HG03196 (cell line): ENCODE measurements at regions not wholly inside any gene's neighbourhood (a gene's known extent, or its start where the extent isn't known, plus 50 kb on each side); places are given as distances from the start of the nearest gene placed in this dataset.

Source experiments
- ATAC-seq: cut with Tn5 transposase; IDR thresholded peaks from one replicate; pipeline ENCODE4 v1.9.1; 2021; ENCODE audit not compliant: unreplicated experiment

DNA sequence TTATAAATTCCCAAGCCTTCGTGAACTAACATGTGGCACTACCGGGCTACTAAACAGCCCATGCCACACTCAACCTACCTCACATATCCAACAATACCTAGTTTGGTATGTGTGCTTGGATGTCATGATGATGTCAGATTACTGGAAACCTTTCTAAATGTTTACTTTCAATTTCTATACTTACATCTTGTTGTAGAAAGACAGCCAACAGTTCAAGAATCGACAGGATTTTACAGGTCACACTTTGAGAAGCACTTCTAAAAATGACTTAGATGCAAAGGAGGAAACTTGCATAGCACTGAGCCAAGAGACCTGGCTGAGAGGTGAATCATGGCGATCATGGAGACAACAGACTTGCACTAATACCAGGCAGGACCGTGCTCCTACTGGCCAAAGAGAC, 209.9 kb downstream of the COL4A1 start:
- no peak for ATAC-seq

DNA sequence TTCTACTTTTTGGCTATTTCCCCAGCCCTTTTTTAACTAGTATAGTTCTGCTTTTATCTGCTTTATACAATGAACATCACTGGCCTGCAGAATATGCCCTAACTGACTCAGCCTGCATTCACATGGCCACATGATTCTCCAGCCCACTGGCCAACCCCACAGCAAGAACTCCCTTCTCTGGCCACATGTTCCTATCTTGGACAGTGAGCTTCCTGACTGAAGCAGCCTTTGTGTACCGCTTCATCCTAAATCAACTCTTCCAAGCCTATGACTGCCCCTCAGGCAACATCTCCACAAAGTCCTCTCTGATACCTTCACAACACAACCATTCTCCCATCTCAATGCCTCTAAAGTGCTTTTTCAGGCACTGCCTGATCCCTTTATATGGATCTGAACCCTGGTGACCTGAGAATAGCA, 214.1 kb downstream of the COL4A1 start:
- ATAC-seq, result no peak

DNA sequence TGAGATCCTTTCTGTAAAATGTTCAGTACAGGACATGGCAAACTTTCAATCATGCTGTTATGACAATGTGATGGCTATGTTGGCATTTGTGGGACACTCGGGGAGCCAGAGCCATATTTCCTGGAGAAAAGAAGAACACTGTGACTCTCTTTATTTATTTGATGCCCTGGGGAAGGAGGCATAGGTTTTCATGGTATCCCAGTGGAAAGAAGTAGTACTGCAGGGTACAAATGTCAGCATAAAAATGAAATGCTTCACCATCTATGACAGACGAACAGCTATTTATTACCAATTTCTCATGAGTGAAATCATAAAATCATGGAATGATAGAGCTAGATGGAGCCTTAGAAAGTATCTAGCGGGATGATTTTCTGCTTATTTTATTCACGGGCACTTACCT, 217.1 kb downstream of the COL4A1 start:
- ATAC-seq, result no peak

DNA sequence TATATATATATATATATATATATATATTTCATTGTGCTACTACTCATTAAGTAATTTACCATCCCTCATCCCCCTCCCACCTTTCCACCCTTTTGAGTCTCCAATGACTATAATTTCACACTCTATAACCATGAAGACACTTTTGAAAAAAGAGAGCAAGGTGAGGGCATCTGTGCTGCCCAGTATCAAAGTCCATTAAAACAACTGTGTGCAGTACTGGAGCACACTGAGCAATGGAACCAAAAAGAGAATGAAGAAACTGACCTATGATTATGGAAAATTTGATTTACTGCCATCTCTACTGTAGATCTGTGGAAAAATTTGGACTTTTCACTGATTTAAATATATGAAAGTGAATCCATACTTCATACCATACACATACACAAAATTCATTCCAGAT, 217.9 kb downstream of the COL4A1 start:
- no peak for ATAC-seq

DNA sequence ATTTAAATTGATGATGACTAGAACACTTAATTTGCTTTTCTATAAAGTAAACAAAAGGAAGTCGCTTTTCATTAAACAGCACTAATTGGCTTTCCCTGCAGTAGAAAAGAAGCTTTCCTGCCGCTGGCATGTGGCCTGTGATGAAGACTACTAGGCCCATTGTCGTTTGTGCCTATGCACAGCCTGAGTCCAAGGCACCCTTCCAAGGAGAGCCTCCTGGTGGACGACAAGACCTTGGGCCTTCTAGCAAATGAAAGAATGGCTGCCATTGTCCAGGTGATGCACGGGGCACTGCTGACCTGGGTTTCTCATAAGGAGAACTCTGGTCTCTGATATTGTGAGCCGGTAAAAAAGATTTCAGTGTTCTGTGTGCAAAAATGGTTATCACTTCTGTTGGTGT, 233.0 kb downstream of the COL4A1 start:
- no peak for ATAC-seq

DNA sequence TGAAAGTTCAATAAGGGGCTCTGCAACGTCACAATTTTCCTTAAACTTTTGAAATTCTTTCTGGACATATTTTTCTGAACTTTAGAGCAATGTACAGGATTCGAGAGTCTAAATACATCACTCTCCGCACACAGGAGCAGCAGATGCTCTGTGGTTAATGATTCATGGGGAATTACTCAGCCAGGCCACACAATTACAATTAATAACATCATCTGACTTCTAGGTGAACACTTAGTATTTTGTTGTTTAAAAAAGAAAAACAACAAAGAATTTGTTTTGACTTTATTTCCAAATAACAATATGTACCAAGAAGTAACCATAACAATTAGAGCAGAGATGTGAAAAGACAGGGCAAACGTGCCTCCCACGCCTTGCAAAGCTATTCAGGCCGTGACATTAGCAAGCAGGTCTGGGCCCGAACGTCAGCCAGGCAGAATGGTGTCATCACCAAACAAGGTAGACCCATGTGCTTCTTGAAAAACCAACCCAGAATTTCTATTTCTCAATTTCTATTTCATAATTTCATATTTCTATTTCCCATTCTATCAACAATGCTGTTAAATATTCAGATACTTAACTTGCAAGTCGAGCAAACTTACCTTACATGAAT, 236.3 kb downstream of the COL4A1 start:
- ATAC-seq, result no peak

DNA sequence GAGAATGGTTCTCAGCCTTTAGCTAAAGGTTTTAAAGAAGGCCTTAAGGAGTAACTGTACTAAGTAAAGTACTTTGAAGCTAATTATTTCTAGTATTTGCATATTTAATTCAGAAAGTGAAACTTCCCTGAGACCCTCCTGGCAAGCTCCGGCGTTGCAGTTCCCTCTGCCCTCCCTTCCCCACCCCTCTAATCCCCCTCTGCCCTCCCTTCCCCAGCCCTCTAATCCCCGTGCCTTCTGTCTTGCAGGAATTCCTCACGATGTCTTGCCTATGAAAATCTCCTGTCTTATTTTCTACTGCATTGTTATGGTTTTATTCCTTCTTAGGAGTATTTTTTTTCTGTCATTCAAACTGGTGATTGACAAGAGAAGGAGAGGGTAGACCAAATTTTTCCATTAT, 236.9 kb downstream of the COL4A1 start:
- ATAC-seq, result no peak

DNA sequence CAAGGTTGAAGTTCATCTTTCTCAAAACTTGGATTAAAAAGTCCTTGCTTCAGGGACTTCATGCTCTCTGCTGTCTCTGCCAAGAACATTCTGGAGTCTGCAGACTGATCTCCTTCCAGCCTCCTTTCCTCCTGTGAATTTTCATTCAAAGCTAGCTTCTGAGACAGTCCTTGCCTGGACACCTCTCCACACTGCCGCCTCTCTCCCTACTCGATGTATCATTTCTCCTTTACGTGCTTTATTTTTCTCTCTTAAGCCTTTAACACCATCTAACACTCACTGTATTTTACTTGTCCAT, 238.8 kb downstream of the COL4A1 start:
- ATAC-seq, result no peak

DNA sequence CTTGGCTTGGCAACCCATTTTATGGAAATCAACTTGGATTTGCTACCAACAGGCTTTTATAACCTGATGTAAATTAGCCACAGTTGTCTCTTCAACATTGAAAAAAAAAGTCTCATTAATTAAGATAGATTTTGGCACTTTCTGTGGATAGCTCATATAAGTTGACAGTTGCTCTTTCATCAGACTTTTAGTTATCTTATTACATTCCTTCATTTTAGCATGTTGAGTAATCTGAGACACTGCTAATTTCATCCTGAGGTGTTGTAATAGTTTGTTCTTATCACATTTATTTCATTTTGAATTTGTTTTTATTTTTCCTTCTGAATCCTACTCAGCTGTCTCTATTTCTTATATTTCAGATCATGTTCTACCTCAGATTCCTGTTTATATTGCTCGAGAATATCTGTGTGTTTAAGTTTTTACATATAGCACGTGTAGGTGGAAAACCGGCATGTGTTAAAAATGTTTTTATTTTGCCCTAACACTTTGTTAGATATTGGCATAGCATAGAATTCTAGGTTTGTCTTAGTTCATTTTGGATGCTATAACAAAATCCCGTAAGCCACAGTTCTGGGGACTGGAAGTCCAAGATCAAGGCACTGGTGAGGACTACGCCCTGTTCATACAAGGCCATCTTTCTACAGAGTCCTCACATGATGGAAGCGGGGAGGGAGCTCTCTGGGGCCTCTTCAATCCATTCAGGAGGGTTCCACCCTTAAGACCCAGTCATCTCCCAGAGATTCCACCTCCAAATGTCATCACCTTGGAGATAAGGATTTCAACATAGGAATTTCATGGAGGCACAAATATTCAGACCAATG, 239.4 kb downstream of the COL4A1 start:
- ATAC-seq, result no peak

DNA sequence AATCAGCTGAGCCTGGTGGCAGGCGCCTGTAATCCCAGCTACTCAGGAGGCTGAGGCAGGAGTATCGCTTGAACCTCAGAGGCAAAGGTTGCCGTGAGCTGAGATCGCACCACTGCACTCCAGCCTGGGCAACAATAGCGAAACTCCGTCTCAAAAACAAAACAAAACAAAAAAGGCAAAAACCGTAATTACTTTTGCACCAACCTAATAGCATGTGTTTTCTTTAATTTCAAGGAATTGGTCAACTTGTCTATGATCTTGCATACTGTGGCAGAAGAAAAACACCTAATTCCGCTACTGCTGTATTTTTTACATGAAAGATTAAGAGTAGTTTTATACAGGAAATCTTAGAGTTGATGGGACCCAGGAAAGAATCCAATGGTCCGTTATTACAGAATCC, 241.2 kb downstream of the COL4A1 start:
- no peak for ATAC-seq

DNA sequence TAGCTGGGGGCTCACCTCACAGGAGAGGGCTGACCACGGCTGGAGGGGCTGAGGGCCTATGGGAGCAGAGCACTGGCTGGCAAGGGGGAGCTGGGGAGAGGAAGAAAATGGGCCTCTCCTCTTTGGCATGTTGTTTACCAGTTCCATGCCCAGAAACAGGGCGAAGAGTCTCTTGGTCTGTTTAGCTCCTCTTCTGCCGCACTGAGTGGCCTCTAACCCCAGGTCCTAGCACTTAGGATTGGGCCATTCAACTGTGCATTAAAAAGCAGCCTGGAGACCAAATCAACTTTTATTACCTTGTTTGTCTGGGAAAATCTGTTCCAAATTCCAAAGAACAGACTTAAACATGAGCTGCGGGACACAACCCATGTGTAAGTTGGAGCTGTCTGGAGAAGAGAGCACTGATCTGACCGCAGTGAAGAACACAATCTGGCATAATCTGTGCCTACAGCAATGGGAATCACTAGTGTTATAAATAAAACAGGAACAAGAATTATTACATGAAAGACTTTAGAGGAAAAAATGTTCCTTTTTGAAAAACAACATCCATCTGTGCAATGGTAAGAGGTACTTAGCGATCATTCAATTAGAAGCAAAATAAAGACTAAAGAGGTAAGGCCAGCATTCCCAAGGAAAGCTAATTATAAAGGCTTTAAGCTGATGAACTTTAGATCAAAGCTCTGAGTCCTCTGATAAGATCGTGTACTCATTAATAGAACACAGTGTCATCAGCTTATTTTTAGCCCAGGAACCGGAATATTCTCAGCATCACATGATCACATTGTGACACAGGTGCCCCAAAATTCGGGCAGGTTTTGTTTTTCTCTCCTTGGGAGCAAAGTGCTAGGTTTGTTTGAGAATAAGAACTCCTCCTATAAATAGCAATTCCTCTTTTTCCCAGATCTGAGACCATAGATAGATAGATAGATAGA, 243.2 kb downstream of the COL4A1 start:
- no peak for ATAC-seq

DNA sequence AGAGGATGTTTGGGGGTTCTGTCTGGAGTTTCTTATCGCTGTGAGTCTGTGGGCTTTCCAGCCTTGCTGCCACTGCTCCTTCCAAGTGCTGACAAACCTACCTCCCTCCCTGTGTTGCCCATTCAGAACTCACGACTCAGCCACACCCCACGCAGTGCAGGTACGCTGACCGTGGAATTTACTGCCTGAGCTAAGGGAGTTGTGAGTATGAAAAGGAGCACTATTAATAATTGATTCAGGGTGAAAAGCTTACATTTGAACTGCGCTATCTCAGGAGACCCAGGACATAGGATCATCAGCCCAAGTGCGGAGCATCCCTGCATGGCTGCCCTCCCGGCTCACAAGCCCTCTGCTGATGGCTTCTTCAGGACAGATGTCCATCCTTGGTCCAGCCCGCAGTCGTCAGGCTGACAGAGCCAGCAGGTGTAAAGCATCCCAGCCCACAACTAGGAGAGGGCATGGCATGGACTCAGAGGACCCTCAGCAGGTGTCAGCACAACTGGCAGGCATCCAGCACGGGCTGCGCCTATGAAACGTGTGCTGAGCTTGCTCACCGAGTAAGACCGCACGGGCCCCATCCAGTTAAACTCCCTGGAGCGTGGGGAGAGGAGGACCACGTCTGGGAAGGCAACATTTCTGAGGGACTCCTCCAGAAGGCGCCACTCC, 244.0 kb downstream of the COL4A1 start:
- ATAC-seq, result no peak

DNA sequence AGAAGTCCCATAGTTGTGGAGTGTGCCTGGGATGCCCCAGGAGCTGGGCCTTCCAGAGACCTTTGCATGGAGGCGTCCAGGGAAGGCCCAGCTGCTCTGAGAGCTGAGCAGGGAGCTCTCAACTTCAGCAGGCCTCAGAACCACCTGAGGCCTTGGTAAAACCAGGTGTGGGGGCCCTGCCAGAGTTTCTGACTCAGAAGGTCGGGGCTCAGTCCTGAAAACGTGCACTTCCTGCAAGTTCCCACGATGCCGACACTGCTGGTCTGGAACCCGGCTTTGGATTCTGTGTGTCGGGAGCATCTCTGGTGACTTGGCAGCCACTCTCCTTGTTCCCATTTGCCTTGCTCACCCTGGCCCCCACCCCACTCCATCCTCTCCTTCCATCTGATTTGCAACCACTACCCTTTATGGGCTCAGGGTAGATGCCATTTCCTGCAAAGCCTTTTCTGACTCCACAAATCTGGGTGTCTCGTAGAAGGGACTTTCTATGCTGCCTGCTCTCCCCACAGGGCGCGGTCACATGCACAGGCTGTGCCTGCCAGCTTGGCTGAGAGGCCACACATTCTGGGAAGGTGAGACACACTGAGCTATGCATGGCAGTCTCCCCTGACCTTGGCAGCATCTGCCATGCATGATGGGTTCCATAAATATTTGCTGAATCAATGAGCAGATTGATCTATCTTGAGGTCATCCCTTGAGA, 244.7 kb downstream of the COL4A1 start:
- ATAC-seq, result no peak

DNA sequence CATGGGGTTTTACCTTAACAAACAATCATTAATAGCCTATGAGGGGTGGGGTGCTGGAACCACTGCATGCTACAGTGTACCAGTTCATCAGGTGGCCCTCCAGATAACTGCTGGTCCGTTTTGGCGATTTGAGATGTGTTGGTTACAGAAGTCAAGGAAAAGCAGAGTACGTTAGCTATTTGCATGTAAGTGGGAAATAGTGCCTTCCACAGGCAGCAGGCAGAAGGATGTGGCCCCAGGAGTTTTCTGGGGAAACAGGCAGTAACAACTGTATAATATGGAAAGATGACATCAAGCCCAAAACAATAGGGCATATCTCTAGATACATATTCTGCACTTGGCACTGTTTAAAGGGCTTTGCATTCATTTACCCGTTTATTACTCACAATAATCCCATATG, 245.7 kb downstream of the COL4A1 start:
- ATAC-seq, result no peak

DNA sequence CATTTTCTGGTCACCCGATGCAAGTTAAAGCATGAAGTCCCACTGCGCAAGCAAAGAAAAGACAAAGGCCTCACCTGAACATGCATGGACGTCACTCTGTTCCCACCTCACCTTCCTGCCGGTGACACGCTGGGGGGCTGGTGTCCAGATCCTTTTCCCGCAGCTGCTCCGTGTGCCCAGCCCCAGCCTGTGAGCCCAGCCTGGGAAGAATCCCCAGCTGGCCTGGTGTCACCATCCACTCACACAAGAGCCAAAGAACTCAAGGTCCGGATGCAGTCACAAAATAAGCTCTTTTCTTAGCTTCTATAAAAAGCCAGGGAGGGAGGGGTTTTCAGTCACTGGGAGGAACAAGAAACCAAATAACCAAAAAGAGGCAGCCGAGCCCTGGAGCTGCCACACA, 249.9 kb downstream of the COL4A1 start:
- no peak for ATAC-seq

DNA sequence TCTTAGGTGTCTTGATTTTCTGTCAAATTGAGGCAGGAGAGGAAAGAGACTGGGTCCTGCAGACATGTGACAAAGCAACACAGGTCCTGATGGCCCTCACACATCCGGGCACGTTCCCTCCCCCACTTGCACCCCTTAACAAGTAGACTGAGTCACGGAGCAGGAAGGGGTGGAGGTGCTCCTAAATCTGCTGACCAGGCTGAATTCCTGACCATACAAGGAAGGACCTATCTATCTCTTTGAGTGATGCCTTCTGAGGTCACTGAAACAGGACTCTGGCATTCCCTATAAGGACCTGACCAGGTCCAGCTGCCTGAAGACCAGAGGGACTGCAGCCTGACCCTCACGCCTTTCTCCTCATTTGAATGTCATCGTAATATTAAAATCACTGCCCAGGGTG, 250.3 kb downstream of the COL4A1 start:
- ATAC-seq, result no peak

DNA sequence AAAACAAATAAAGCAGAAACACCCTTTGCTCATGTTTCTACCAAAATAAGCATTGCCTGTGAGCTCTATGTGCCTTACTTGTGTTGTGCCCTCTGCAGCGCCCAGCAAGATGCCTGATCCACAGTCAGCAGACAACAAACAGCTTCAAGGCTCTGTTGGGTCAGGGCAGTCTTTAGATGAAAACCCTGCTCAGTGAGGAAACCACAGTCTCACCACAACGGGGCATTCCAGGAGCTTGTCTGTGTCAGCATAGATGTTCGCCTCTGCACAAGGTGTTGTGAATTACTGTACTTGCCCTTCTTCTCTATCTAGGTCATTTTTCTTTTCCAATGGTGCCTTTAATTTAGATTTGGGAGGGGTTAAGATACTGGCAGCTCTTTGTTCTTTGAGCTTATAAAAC, 251.9 kb downstream of the COL4A1 start:
- ATAC-seq, result no peak

DNA sequence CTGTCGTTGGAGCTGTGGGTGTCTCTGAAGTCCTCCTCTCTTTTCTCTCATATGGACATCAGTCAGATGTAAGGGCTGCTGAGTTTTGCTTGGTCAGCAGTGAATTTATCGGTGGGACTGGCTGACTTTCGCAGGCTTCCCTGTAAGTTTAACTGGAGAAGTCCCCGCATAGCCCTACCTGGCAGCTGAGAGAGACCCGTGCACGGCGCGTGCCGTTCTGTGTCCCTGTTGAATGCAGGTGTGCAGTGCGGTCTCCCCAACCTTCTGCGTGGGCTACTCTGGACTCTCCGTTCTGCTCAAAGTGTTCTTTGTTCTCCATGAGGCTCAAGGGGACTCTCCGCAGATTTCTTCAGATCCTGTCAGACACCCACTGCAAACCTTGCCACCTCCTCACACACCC, 252.9 kb downstream of the COL4A1 start:
- ATAC-seq, result no peak

DNA sequence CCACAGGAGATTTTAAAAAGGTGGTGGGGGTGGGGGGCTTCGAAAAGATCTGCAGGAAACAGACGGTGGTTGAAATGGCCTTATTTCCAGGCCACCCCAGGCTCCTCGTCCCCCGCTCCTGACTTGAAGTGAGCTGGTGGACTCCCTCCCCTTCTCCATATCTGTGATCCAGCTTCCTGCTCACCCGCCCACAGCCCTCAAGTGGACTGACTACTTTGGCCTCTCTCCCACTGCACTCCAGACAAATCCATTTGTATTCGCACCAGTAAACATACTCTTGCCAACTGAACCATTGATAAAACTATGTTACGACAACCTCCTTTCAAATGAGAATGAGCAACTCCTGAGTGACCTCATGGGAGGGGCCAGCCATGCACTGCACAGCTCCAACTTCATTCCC, 259.5 kb downstream of the COL4A1 start:
- ATAC-seq, result no peak

DNA sequence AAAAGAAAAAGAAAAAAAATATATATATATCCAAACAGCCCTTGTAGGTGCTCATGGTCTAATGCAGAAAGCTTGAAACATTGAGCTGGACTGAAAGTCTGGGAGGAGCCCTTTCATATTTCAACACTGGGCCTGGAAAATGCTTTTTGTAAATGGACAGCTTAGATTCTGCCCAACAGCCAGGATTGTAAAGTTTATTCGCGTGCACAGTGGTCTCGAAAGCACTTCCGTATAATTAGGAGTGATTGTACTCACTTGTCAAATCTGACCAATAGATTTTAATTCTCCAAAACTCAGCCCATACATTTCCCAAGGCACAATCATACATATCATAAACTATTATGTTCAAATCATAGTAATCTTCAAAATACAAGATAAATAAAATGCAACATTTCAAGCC, 260.1 kb downstream of the COL4A1 start:
- no peak for ATAC-seq

DNA sequence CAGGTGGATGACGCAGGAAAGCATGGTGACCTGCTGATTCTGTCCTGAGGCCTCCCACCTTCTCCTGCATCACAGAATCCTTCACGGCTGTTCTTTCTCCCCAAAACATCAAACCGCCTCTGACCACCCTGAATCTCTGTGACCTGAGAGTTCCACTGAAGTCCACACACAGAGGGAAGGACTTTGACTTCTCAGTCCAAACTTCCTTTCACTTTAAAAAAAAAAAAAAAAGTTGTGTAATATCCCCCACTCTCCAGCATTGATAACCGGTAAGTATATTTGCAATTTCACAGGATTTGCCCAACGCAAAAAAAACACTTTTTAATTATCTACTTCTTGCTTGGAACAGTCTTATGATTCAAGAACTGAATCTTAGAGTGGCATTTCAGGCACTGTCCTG, 259.5 kb upstream of the IRS2 start:
- ATAC-seq, result no peak
